NT2/D1 (cell line): ENCODE measurements at regions not wholly inside any gene's neighbourhood (a gene's known extent, or its start where the extent isn't known, plus 50 kb on each side); places are given as distances from the start of the nearest gene placed in this dataset.

Source experiments
- SUZ12 ChIP-seq: IDR thresholded peaks from 2 replicates; pipeline ENCODE4 v1.6.1; 2011; ENCODE audit not compliant: insufficient read length, insufficient read depth; ENCODE audit errors: extremely low read depth
- YY1 ChIP-seq: IDR thresholded peaks from 2 replicates; pipeline ENCODE4 v1.6.1; 2011; ENCODE audit not compliant: insufficient read length, insufficient read depth
- ZNF274 ChIP-seq: IDR thresholded peaks from 2 replicates; pipeline ENCODE4 v1.6.1; 2011; ENCODE audit warnings: mild to moderate bottlenecking, low read depth, low read length

GRCh38 chr10:83354456-83354855 is 784.9 kb upstream of the GHITM start:
- no peak for TF ChIP-seq SUZ12
- TF ChIP-seq YY1: no peak
- TF ChIP-seq ZNF274: no peak
